ENCODE measurements at regions not wholly inside any gene's neighbourhood (a gene's known extent, or its start where the extent isn't known, plus 50 kb on each side); places are given as distances from the start of the nearest gene placed in this dataset.

DNA sequence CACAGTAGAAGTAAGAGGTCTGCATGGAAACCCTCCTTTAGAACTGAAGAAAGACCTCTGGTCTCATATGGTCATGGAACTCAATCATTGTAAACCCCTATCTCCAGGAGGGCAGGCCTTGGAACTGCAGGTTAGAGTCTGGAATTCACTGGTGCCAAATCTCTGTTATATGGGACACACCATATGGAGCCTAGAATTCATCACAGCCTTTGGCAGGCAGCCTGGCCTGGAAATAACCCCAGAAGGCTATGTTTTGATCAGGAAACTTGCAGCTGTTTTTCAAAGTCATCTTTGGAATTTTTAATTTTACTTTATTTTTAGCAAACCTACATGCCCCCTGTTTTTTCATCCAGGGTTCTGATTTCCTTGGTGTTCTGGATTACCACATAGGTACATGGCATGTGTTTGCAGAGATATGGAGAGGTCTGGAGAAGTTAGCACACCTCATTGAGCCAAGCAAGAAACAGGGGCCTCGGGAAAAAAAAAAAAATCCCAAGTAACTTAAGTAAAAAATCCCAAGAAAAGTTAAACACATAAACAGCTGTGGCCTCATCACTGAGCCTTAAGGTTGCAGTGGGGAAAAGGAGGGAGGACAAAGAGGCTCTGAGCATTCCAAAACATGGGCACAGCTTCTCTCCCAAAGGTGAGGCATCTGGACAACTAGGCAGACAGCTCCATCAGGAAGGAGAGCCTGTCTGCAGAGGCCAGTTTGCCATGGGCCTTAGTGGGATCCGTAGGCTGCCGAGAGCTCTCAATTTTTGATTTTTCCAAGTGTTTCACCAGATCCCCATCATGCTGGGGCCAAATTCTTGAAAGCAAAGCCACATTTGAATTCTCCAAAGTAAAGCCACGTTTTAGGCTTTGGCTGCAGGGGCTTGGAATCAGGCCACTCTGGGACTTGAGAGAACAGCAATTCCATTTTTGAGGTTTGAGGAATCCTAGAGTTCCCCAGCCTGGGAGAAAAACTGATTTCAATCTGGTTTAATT lies 339.6 kb upstream of the TBX3 start:
- peak overlapping the region; percentile 33 for H3K4me3 Mint-ChIP-seq

DNA sequence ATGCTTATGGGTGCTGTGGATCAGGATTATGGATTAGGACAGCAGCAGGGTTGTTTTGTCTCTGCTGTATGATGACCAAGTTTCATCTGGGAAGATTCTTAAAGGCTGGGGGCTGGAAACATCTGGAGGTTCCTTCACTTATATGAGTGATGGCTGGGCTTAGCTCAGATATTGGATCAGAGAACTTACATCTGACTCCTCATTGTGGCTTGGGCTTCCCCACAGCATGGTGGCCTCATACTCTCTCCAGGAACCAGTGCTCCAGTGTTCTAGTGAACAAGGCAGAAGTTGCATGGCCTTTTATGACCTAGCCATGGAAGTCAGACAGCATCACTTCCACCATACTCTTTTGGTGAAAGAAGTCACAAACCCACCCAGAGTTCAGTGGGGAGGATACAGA lies 336.1 kb upstream of the TBX3 start:
- no peak for DNase-seq (ENCODE audit: low spot score in 2 of 2, unreplicated experiment in 2 of 2)
- H3K4me1 Mint-ChIP-seq: peaks cover 84% of the 10 kb centered on the region
- TF ChIP-seq, protein P1, sequence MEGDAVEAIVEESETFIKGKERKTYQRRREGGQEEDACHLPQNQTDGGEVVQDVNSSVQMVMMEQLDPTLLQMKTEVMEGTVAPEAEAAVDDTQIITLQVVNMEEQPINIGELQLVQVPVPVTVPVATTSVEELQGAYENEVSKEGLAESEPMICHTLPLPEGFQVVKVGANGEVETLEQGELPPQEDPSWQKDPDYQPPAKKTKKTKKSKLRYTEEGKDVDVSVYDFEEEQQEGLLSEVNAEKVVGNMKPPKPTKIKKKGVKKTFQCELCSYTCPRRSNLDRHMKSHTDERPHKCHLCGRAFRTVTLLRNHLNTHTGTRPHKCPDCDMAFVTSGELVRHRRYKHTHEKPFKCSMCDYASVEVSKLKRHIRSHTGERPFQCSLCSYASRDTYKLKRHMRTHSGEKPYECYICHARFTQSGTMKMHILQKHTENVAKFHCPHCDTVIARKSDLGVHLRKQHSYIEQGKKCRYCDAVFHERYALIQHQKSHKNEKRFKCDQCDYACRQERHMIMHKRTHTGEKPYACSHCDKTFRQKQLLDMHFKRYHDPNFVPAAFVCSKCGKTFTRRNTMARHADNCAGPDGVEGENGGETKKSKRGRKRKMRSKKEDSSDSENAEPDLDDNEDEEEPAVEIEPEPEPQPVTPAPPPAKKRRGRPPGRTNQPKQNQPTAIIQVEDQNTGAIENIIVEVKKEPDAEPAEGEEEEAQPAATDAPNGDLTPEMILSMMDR (IDR thresholded peaks at IDR 0.05; ENCODE audit: unreplicated experiment): no peak
- H3K27ac Mint-ChIP-seq: peak overlapping the region; percentile 34
- no peaks in the 10 kb centered on the region for H3K27me3 Mint-ChIP-seq (ENCODE audit: low read depth)
- H3K9me3 Mint-ChIP-seq: peaks cover 18% of the 10 kb centered on the region
- peaks cover 68% of the 10 kb centered on the region for H3K36me3 Mint-ChIP-seq
- H3K4me3 Mint-ChIP-seq: no peak overlapping the region

More for the DNA sequence above, 339.6 kb upstream of the TBX3 start:
- H3K36me3 Mint-ChIP-seq: peaks cover 62% of the 10 kb centered on the region
- H3K27me3 Mint-ChIP-seq (ENCODE audit: low read depth): no peaks in the 10 kb centered on the region
- DNase-seq (ENCODE audit: low spot score in 2 of 2, unreplicated experiment in 2 of 2): no peak
- H3K9me3 Mint-ChIP-seq: peaks cover 14% of the 10 kb centered on the region
- peak overlapping the region; percentile 91 for H3K27ac Mint-ChIP-seq
- H3K4me1 Mint-ChIP-seq: peaks cover 61% of the 10 kb centered on the region
- TF ChIP-seq, protein P1 (IDR thresholded peaks at IDR 0.05; ENCODE audit: unreplicated experiment): no peak

DNA sequence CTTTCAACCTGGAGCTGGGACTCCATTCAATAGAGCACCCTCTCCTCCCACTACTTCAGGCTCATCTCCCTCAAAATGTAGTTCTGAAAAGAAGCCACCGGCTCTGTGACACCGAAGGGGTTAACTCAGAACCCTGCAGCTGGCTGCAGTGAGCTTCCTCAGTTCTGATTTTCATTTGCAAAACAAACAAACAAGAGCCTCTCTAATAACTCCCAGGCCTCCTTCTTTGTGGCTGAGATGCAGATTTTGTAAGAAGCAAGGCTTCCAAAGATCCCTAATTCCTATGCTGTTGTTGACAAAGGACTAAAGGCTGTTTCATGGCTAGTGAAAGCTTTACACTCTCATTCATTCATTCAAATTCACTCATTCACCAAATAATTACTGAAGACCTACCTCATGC lies 333.4 kb upstream of the TBX3 start:
- no peak for DNase-seq (ENCODE audit: low spot score in 2 of 2, unreplicated experiment in 2 of 2)
- H3K27me3 Mint-ChIP-seq (ENCODE audit: low read depth): no peaks in the 10 kb centered on the region
- peak overlapping the region; percentile 63 for H3K4me3 Mint-ChIP-seq
- peak overlapping the region; percentile 100 for H3K27ac Mint-ChIP-seq
- peaks cover 85% of the 10 kb centered on the region for H3K4me1 Mint-ChIP-seq
- TF ChIP-seq, protein P1 (IDR thresholded peaks at IDR 0.05; ENCODE audit: unreplicated experiment): no peak
- peaks cover 16% of the 10 kb centered on the region for H3K9me3 Mint-ChIP-seq
- peaks cover 51% of the 10 kb centered on the region for H3K36me3 Mint-ChIP-seq

DNA sequence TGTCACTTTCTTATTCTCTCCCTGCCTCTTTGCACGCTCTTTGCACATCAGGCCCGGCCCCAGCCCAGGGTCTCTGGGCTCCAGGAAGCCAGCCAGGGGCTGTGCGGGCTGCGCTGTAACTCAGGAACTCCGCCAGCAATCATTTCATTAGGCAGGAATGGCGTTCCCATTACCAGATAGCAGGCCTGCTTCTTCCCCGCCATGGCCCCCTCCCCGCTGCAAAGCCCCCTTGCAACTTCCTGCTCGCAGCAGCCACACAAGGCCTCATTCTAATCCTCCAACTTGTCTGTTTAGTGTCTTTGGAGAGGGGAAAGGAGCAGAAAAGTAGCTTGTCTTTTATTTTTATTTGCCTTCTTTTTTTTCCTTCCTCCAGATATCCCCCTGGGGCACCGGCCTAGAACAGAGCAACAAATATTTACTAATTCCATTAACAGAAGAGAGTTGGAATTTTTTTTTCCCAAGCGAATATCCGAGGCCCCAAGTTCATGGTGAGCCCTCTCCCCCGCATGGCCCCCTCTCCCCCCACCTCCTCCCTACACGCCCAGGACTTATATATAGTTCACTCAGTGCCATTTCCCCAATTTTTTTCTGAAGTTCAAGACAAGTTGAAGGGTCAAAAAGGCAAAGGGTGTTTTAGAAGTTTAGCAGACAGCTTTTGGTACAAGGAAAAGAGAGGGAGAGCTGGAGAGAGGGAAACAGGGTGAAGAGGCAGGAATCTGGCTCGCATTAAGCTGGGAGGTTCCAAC lies 329.4 kb upstream of the TBX3 start:
- Mint-ChIP-seq H3K36me3 (peaks cover 26% of the 10 kb centered on the region), H3K4me3 (peak overlapping the region; percentile 63), H3K27me3 (ENCODE audit: low read depth) (no peaks in the 10 kb centered on the region), H3K4me1 (peaks cover 85% of the 10 kb centered on the region), H3K9me3 (peaks cover 6% of the 10 kb centered on the region), H3K27ac (peak overlapping the region; percentile 100)
- peak; percentile 69 to 78 for DNase-seq (ENCODE audit: low spot score in 2 of 2, unreplicated experiment in 2 of 2)
- TF ChIP-seq, protein P1 (IDR thresholded peaks at IDR 0.05; ENCODE audit: unreplicated experiment): no peak

DNA sequence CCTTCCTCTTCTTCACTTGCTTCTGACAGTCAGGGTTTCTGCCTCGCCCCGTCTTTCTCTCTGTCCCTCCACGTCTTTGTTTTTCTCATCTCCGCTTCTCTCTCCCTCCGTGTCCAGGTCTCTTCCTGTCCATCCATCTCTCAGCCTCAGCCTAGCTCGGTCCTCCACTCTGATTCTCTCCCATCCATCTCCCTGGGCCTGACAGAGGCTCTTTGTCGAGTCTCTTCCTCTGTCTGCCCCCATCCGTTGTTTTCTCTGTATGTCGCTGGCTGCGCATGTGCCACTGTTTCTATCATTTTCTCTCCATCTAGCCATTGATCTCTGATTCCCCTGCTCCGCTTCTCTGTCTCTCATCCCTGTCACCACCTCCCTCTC lies 328.9 kb upstream of the TBX3 start:
- DNase-seq (ENCODE audit: low spot score in 2 of 2, unreplicated experiment in 2 of 2): no peak
- H3K27ac Mint-ChIP-seq: peak overlapping the region; percentile 100
- no peaks in the 10 kb centered on the region for H3K27me3 Mint-ChIP-seq (ENCODE audit: low read depth)
- peaks cover under 1% of the 10 kb centered on the region for H3K9me3 Mint-ChIP-seq
- peak overlapping the region; percentile 63 for H3K4me3 Mint-ChIP-seq
- TF ChIP-seq, protein P1 (IDR thresholded peaks at IDR 0.05; ENCODE audit: unreplicated experiment): no peak
- peaks cover 20% of the 10 kb centered on the region for H3K36me3 Mint-ChIP-seq
- H3K4me1 Mint-ChIP-seq: peaks cover 79% of the 10 kb centered on the region
